GM06990 (cell line): ENCODE measurements at regions not wholly inside any gene's neighbourhood (a gene's known extent, or its start where the extent isn't known, plus 50 kb on each side); places are given as distances from the start of the nearest gene placed in this dataset.

Source experiments
- DNase-seq: peaks from one replicate; pipeline ENCODE4 v3.0.0-alpha.2; 2011; ENCODE audit not compliant: insufficient read length; ENCODE audit errors: extremely low read depth
- H3K27me3 ChIP-seq: replicated peaks from 2 replicates; pipeline ENCODE4 v1.6.0; 2011; ENCODE audit warnings: low read length; ENCODE audit not compliant: control insufficient read depth, insufficient read depth
- H3K36me3 ChIP-seq: 2 replicates; pipeline ENCODE4 v1.5.1; 2011; ENCODE audit warnings: low read length; ENCODE audit not compliant: control insufficient read depth, insufficient read depth
- H3K4me3 ChIP-seq: replicated peaks from 2 replicates; pipeline ENCODE4 v1.5.1; 2011; ENCODE audit warnings: low read depth, mild to moderate bottlenecking, control low read depth, low read length
- TF ChIP-seq, protein P1 (sequence below): IDR thresholded peaks from 2 replicates; pipeline ENCODE4 v1.5.1; 2011; ENCODE audit warnings: low read length, control low read depth, mild to moderate bottlenecking, inconsistent platforms; ENCODE audit not compliant: insufficient read depth, poor library complexity, severe bottlenecking

GRCh38 chr5:112663146-112663545, 74.5 kb upstream of the APC start:
- H3K27me3 ChIP-seq = no peaks in the 10 kb centered on the region
- H3K36me3 ChIP-seq = no peaks in the 10 kb centered on the region
- H3K4me3 ChIP-seq = no peak overlapping the region
- no peak for DNase-seq
- TF ChIP-seq, protein P1, sequence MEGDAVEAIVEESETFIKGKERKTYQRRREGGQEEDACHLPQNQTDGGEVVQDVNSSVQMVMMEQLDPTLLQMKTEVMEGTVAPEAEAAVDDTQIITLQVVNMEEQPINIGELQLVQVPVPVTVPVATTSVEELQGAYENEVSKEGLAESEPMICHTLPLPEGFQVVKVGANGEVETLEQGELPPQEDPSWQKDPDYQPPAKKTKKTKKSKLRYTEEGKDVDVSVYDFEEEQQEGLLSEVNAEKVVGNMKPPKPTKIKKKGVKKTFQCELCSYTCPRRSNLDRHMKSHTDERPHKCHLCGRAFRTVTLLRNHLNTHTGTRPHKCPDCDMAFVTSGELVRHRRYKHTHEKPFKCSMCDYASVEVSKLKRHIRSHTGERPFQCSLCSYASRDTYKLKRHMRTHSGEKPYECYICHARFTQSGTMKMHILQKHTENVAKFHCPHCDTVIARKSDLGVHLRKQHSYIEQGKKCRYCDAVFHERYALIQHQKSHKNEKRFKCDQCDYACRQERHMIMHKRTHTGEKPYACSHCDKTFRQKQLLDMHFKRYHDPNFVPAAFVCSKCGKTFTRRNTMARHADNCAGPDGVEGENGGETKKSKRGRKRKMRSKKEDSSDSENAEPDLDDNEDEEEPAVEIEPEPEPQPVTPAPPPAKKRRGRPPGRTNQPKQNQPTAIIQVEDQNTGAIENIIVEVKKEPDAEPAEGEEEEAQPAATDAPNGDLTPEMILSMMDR = no peak

- Histone ChIP-seq H3K4me3 (no peak overlapping the region), H3K36me3 (no peaks in the 10 kb centered on the region), H3K27me3 (no peaks in the 10 kb centered on the region)
- DNase-seq = no peak
- TF ChIP-seq, protein P1 = no peak
These were observed 69.7 kb upstream of the APC start for GRCh38 chr5:112668016-112668415.

DNA sequence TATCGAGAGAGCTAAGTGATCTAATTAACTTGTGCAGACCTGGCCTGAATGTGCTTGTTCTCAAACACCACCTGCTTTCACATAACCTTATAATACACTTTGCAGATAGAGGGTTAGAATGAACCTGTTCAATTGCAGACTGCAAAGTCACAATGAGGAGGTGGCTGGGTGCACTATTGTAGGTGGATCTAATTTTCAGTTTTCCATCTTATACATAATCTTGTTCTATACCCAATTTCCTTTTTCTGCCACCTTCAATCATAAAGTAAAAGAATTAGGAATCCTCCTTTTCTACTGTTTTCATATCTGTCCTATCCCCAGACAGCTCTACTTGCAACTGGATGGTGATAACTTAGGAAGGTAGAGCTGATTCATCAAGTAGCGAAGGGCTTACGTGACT, 68.8 kb upstream of the APC start:
- TF ChIP-seq, protein P1 = no peak
- no peak overlapping the region for H3K4me3 ChIP-seq
- H3K27me3 ChIP-seq = no peaks in the 10 kb centered on the region
- no peaks in the 10 kb centered on the region for H3K36me3 ChIP-seq
- no peak for DNase-seq

GRCh38 chr5:112669328-112669963, 68.2 kb upstream of the APC start:
- H3K27me3 ChIP-seq = no peaks in the 10 kb centered on the region
- TF ChIP-seq, protein P1 = no peak
- no peak for DNase-seq
- H3K36me3 ChIP-seq = no peaks in the 10 kb centered on the region
- no peak overlapping the region for H3K4me3 ChIP-seq

- Histone ChIP-seq H3K27me3 (no peaks in the 10 kb centered on the region), H3K4me3 (no peak overlapping the region), H3K36me3 (no peaks in the 10 kb centered on the region)
- TF ChIP-seq, protein P1 = no peak
- no peak for DNase-seq
These were observed 66.0 kb upstream of the APC start for GRCh38 chr5:112671687-112672086.

GRCh38 chr5:112681481-112681908, 56.2 kb upstream of the APC start:
- TF ChIP-seq, protein P1 = no peak
- no peak for DNase-seq
- no peak overlapping the region for H3K4me3 ChIP-seq
- H3K36me3 ChIP-seq = no peaks in the 10 kb centered on the region
- H3K27me3 ChIP-seq = no peaks in the 10 kb centered on the region
